Raji (cell line): ENCODE measurements at regions not wholly inside any gene's neighbourhood (a gene's known extent, or its start where the extent isn't known, plus 50 kb on each side); places are given as distances from the start of the nearest gene placed in this dataset.

Source experiments
- POLR2A ChIP-seq: IDR thresholded peaks from 2 replicates; pipeline ENCODE4 v1.6.1; 2011; ENCODE audit warnings: low read depth, low read length, control low read depth; ENCODE audit not compliant: insufficient read depth

DNA sequence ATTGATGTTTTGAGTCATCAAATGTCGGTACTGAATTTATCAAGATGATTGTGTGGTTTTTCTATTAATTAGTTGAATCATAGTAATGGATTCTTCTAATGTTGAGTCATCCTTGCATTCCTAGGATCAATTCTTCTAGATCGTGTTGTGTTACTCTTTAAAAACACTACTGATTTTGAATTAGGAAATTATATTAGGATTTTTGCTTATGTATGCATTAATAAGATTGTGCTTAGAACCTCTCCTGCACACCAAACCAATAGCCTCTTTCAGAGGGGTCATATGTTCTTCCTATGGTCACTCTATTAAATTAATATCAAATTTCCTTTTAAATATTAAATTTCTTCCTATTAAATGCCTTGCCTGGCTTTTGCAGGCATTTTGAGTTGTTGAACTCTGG, 151.7 kb upstream of the TOPAZ1 start:
- TF ChIP-seq POLR2A: no peak

GRCh38 chr3:44092497-44092896, 149.2 kb upstream of the TOPAZ1 start:
- no peak for TF ChIP-seq POLR2A

DNA sequence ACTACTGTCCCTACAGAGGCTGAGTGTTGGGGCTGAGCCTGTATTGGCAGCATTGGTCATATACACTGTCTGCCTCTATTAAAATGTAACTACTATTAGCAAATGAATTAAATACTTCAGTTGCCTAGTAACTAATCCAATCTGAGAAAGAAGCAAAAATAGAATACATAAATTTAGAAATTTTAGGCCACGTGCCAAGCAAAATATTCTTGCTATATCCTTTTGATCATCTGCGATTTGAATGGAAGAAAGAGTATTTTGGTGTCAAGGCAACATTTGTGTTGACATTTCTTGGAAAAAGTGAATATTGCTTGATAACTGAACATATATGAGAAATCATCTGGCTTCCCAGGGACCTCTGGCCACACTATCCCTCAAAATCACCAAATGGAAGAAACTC, 148.2 kb upstream of the TOPAZ1 start:
- no peak for TF ChIP-seq POLR2A

GRCh38 chr3:44098656-44099415, 142.8 kb upstream of the TOPAZ1 start:
- TF ChIP-seq POLR2A: no peak

- no peak for TF ChIP-seq POLR2A
Measured at GRCh38 chr3:44099566-44100297, 142.0 kb upstream of the TOPAZ1 start.

DNA sequence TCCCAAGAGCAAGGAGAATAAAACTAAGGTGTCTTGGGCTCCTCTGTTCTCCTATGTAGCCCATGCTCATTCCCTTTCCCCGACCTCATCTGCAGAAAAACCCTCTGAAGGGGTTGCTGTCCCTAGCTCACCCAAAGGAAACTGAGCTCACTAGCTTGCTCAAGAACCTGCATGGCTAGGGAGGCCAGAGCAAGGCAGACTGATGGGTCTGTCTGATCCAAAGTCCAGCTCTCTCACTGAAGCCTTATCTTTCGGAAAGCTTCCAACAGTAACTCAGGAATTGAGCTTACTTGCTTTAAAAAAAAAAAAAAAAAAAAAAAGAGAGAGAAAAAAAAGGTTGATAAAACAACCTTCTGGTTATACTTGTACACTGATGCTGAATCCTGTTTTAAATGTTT, 141.4 kb upstream of the TOPAZ1 start:
- TF ChIP-seq POLR2A: no peak

DNA sequence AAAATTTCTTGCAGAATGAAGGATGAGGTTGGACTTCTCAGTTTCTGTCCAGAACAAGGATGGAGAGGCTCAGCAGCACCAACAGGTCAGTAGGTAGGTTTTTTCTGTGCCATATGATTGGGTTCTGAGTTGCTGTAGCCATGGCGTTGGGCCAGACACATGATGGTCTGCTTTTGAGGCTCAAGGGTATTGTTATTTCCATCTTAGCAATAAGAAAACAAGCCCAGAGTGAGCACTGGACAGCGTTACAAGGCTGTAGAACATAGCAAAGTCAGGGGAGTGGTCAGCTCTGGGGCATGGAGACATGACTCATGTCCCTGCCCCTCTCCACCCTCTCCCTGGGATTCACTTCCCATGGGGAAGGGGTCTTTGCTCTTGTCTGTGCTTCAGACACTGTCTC, 137.6 kb upstream of the TOPAZ1 start:
- no peak for TF ChIP-seq POLR2A

GRCh38 chr3:44104668-44105321, 136.9 kb upstream of the TOPAZ1 start:
- no peak for TF ChIP-seq POLR2A

DNA sequence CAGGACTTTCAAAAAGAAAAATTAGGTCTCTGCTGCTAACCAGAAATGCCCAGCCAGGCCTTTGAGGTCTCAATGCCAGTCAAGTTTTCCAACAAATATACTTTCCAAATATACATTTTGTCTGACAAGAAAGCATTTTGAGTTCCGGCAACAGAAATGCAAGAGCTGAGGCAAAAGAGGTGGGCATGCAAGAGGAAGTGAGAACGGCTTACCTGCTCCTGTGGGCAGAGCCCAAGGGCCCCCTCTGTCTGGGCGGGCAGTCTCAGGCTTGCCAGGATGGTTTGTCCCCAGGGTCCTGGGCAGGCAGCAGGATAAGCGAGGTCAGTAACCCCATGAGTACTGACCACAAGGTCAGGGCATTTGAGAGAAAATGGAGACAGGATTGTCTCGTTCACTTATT, 136.1 kb upstream of the TOPAZ1 start:
- no peak for TF ChIP-seq POLR2A

DNA sequence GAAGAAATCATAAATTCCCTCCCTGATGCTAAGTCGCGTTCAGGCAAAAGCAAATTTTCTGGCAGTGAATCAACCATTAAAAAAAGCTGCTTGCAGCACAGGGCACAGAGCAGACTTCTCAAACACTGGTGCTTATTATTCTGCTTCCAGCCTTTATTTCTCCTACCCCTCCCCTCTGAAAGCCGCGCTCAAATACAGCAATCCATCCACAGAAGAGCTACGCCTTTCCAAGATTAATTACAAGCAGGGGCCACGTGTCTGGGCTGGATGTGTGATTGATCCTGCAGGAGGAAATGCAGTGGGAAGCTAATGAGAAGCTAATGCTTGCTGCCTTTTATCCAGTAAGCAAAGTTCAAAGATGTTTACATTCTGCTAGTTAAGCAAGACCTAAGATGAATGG, 134.9 kb upstream of the TOPAZ1 start:
- TF ChIP-seq POLR2A: no peak

DNA sequence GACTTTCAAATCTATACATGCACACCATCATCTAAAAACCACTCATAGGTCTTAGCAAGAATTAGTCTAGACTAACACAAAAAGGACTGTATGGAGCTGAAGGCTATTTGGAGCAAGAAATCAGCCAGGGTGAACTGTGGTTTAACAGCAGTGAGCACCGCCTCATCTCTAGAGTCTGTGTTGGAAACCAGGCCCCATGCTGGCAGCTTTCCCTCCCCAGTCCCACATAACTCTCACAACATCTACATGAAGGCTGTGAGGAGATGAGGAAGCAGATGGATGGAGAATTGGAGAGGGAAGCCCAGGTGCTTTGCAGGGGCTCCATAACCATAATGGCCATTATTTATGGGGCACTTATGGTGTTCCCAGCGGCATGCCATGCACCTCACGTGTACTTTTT, 133.2 kb upstream of the TOPAZ1 start:
- no peak for TF ChIP-seq POLR2A

DNA sequence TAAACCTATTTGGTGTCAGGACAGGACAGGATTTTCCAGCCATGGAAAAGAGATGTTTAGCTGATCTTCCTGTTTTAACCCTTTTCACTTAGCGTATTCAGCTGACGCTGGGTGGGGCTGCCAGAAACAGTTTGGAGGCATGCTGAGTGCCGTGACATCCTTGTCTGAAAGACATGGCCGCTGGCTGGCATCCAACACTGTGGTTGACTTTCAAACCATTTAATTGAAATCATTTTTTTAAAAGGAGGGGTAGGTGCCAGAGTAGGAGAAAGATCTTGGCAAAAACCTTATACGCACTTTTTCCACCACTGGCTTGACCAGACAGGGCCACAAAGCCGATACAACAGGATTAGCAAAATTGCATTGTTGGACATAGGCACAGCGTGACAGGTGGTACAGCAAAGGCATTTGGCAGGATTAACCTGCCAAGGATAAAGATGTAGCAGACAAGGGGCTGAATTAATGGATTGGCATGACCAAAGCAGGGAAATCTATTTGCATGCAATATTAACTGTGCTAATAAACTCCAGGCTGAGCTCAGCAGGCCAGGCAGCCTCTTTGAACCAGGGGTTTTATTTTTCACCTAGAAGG, 131.8 kb upstream of the TOPAZ1 start:
- TF ChIP-seq POLR2A: no peak

DNA sequence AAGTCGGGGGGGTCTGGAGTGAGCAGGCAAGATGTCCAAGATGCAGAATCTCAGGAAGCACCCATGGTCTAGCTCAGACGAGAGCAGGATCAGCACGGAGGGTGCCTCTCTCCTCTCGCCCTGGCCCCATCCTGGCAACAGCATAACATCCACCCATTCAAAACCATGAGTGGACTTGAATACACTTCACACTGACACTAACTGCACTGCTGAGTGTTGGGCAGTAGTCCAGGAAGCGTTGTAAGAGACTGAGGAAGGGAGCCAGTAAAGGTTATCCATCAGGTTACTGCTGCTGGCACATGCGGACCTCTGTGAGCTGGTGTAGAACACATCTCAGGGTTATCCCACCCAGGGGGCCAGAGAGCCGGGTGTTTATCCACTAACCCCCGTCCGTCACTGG, 131.0 kb upstream of the TOPAZ1 start:
- no peak for TF ChIP-seq POLR2A

DNA sequence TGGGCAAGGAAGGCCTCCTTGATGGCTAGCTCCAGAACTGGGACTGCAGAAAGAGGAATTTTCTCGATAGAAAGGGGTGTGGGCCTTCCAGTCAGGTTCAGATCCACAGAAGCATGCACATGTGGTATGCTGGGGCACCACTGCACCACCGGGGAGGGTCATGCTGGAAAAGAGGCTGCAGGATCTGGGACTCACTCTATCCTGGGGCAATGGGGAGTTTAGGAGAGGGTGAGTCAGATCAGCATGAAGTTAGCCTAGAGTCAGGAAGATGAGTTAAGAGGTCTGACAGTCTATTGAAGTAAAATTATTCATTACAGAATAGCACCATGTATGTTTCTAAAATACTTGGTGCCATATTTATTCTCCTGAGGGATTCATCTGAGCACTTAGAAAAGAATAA, 130.2 kb upstream of the TOPAZ1 start:
- TF ChIP-seq POLR2A: no peak

- TF ChIP-seq POLR2A: no peak
Measured at GRCh38 chr3:44114142-44114541, 127.5 kb upstream of the TOPAZ1 start.

DNA sequence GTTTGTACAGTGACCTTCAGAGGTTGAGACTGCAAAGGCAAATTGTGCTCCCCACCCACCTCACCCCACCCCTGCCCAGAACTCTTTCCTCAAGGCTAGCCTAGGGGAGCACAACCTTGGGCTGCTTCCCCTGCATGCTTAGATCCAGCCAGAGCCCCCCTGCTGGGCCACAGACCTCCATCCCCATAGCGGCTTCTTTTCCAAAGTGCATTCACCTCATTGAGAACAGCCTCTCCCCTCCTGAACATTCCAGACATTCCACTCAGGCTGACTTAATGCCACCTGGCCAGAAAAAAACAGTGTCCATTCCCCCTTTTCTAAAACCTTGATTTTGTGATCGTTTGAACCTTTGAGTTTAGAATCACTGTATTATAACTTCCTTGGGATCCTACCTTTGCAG, 124.4 kb upstream of the TOPAZ1 start:
- TF ChIP-seq POLR2A: no peak

DNA sequence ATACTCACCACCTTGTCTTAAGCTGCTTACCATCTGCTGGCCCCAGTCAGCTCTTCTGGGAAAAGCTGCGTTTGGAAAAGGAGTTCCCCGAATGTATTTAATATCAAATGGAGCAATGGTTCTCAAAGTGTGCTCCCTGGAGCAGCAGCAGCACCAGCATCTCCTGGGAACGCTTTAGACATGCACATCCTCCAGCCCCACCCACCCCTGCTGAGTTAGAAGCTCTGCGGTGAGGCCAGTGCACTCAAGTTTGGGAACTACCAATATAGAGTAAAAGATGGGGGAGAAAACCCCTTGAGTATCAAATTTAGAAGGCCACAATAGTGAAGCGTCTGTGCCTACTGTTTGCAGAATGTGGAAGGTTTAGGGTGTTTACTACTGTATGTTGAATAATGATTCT, 124.0 kb upstream of the TOPAZ1 start:
- no peak for TF ChIP-seq POLR2A
